MM.1S (cell line): ENCODE measurements at regions not wholly inside any gene's neighbourhood (a gene's known extent, or its start where the extent isn't known, plus 50 kb on each side); places are given as distances from the start of the nearest gene placed in this dataset.

ENCODE experiments used
- DNase-seq: peaks from one replicate; pipeline ENCODE4 v3.0.0-alpha.2; 2015
- H2AFZ ChIP-seq: fragments of 300-600 bp; sonication (generic); 2 replicates; pipeline ENCODE4 v1.6.0; 2016; ENCODE audit warnings: antibody characterized with exemption, low read length
- H3F3A ChIP-seq: fragments of 300-600 bp; sonication (generic); 2 replicates; pipeline ENCODE4 v1.6.1; 2016; ENCODE audit warnings: mild to moderate bottlenecking, antibody characterized with exemption, low read length, moderate library complexity, mixed read lengths; ENCODE audit not compliant: insufficient read depth
- H3K27ac ChIP-seq: fragments of 300-600 bp; sonication (generic); 2 replicates; pipeline ENCODE4 v1.5.1; 2016; ENCODE audit warnings: mild to moderate bottlenecking, low read length
- H3K27me3 ChIP-seq: fragments of 300-600 bp; sonication (generic); replicated peaks from 2 replicates; pipeline ENCODE4 v1.6.0; 2016; ENCODE audit warnings: low read length; ENCODE audit not compliant: insufficient read depth
- H3K36me3 ChIP-seq: fragments of 300-600 bp; sonication (generic); replicated peaks from 2 replicates; pipeline ENCODE4 v1.6.1; 2016; ENCODE audit warnings: mild to moderate bottlenecking, low read length, mixed read lengths; ENCODE audit not compliant: insufficient read depth
- H3K4me1 ChIP-seq: fragments of 300-600 bp; sonication (generic); 2 replicates; pipeline ENCODE4 v1.6.1; 2016; ENCODE audit warnings: low read length, mixed read lengths
- H3K4me2 ChIP-seq: fragments of 300-600 bp; sonication (generic); 2 replicates; pipeline ENCODE4 v1.6.0; 2016; ENCODE audit warnings: low read depth, low read length
- H3K4me3 ChIP-seq: fragments of 300-600 bp; sonication (generic); 2 replicates; pipeline ENCODE4 v1.5.1; 2016; ENCODE audit warnings: low read length, mixed read lengths
- H3K79me2 ChIP-seq: fragments of 300-600 bp; sonication (generic); 2 replicates; pipeline ENCODE4 v1.6.1; 2016; ENCODE audit warnings: mixed run types, low read length, mixed read lengths
- H3K9ac ChIP-seq: fragments of 300-600 bp; sonication (generic); 2 replicates; pipeline ENCODE4 v1.6.1; 2016; ENCODE audit warnings: low read length, mixed read lengths
- H3K9me2 ChIP-seq: fragments of 300-600 bp; sonication (generic); replicated peaks from 2 replicates; pipeline ENCODE4 v1.6.1; 2016; ENCODE audit warnings: mild to moderate bottlenecking, low read length, mixed read lengths; ENCODE audit not compliant: insufficient read depth
- H3K9me3 ChIP-seq: fragments of 300-600 bp; sonication (generic); replicated peaks from 2 replicates; pipeline ENCODE4 v1.6.1; 2016; ENCODE audit warnings: mild to moderate bottlenecking, low read length, mixed read lengths; ENCODE audit not compliant: insufficient read depth
- H4K20me1 ChIP-seq: fragments of 300-600 bp; sonication (generic); 2 replicates; pipeline ENCODE4 v1.6.1; 2016; ENCODE audit warnings: mild to moderate bottlenecking, low read length, moderate library complexity, mixed read lengths; ENCODE audit not compliant: insufficient read depth
- EZH2 ChIP-seq: fragments of 300-600 bp; sonication (generic); optimal IDR thresholded peaks from 2 replicates; pipeline ENCODE3; 2017; ENCODE audit warnings: low read depth, mild to moderate bottlenecking, antibody characterized with exemption, low read length, mixed read lengths
- EZH2phosphoT487 ChIP-seq: fragments of 300-600 bp; sonication (generic); IDR thresholded peaks from 2 replicates; pipeline ENCODE4 v1.6.1; 2018; ENCODE audit warnings: antibody characterized with exemption, low read length
- TF ChIP-seq, protein P1 (sequence below): fragments of 300-600 bp; sonication (generic); IDR thresholded peaks from 2 replicates; pipeline ENCODE4 v1.5.1; 2016; ENCODE audit warnings: antibody characterized with exemption, low read length, mixed read lengths

- Histone ChIP-seq H3K27ac (no peak overlapping the region), H3K27me3 (no peaks in the 10 kb centered on the region), H3K9me2 (no peaks in the 10 kb centered on the region), H4K20me1 (no peaks in the 10 kb centered on the region), H3K9ac (no peak overlapping the region), H3K4me3 (no peak overlapping the region), H3K79me2 (no peaks in the 10 kb centered on the region), H3K36me3 (no peaks in the 10 kb centered on the region), H3K4me1 (no peaks in the 10 kb centered on the region), H2AFZ (no peak overlapping the region), H3K9me3 (no peaks in the 10 kb centered on the region), H3F3A (no peaks in the 10 kb centered on the region), H3K4me2 (no peak overlapping the region)
- TF ChIP-seq, protein P1, sequence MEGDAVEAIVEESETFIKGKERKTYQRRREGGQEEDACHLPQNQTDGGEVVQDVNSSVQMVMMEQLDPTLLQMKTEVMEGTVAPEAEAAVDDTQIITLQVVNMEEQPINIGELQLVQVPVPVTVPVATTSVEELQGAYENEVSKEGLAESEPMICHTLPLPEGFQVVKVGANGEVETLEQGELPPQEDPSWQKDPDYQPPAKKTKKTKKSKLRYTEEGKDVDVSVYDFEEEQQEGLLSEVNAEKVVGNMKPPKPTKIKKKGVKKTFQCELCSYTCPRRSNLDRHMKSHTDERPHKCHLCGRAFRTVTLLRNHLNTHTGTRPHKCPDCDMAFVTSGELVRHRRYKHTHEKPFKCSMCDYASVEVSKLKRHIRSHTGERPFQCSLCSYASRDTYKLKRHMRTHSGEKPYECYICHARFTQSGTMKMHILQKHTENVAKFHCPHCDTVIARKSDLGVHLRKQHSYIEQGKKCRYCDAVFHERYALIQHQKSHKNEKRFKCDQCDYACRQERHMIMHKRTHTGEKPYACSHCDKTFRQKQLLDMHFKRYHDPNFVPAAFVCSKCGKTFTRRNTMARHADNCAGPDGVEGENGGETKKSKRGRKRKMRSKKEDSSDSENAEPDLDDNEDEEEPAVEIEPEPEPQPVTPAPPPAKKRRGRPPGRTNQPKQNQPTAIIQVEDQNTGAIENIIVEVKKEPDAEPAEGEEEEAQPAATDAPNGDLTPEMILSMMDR = no peak
- DNase-seq = no peak
Measured at GRCh38 chr9:107898761-107899160, 409.2 kb upstream of the KLF4 start.

DNA sequence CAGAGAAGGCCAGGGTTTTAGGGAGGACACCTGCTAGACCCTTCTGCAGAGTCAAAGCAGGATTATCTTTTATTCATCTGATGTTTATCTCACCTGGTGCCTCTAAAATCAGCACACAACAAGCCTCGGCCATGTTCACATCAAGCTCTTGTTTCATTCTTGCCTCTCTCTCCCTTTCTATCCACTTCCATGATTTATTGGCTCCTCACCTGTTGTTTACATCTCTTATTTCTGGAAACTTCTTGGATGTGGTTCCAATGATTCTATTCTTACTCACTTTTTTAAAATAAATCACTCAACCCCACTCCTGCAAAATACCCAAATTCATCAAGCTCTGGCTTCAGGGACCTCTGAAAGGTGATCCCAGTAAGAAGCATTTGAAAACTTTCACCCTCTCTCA lies 407.0 kb upstream of the KLF4 start:
- H4K20me1 ChIP-seq = no peaks in the 10 kb centered on the region
- no peak overlapping the region for H3K27ac ChIP-seq
- H3K4me3 ChIP-seq = no peak overlapping the region
- no peaks in the 10 kb centered on the region for H3K9me2 ChIP-seq
- H3K4me1 ChIP-seq = no peaks in the 10 kb centered on the region
- DNase-seq = no peak
- H3K4me2 ChIP-seq = no peak overlapping the region
- TF ChIP-seq EZH2phosphoT487 (no peak), EZH2 (no peak)
- TF ChIP-seq, protein P1 = no peak
- H3K27me3 ChIP-seq = no peaks in the 10 kb centered on the region
- H3K9me3 ChIP-seq = no peaks in the 10 kb centered on the region
- no peaks in the 10 kb centered on the region for H3F3A ChIP-seq
- H3K79me2 ChIP-seq = no peaks in the 10 kb centered on the region
- no peaks in the 10 kb centered on the region for H3K36me3 ChIP-seq
- no peak overlapping the region for H2AFZ ChIP-seq
- H3K9ac ChIP-seq = no peak overlapping the region

- Histone ChIP-seq H3K27me3 (no peaks in the 10 kb centered on the region), H3K9me2 (no peaks in the 10 kb centered on the region), H3K27ac (no peak overlapping the region), H3K79me2 (no peaks in the 10 kb centered on the region), H3K4me1 (no peaks in the 10 kb centered on the region), H3K36me3 (no peaks in the 10 kb centered on the region), H3F3A (no peaks in the 10 kb centered on the region), H4K20me1 (no peaks in the 10 kb centered on the region), H3K9ac (no peak overlapping the region), H2AFZ (no peak overlapping the region), H3K9me3 (no peaks in the 10 kb centered on the region), H3K4me2 (no peak overlapping the region), H3K4me3 (no peak overlapping the region)
- DNase-seq = no peak
- no peak for TF ChIP-seq EZH2
- no peak for TF ChIP-seq EZH2phosphoT487
Measured at GRCh38 chr9:107895501-107896001, 406.0 kb upstream of the KLF4 start.

DNA sequence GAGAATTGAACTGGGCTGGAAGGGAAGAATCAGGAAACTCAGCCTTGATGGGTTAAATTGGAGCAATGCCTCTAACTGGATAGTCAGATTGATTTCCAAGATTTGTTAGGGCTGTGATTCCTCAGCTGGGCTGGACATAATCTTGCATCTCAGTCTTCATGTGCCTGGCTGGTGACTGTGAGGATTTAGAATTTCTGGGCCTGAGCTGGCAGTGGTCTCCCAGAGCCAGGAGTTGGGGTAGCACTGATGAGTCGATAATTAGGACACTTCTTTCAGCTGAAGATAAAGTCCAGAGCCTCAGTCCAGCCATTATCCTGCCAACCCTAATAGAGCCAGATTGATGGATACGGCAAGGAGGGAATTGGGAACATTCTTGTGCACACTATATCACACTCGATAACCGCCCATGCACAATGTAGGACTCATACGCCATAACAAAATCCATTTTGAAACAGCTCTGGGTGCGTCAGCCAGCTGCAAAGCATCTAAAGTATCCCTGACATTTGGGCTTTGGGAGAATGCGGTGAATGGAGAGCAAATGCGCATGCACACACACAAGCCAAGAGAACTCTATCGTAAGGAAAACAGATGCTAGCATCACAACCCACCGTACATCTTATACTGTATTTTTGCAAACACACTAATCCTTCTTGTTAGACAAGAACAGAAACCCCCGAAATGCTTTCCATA lies 405.1 kb upstream of the KLF4 start:
- Histone ChIP-seq H3K79me2 (no peaks in the 10 kb centered on the region), H3K9me3 (no peaks in the 10 kb centered on the region), H3K36me3 (no peaks in the 10 kb centered on the region), H4K20me1 (no peaks in the 10 kb centered on the region), H3K9ac (no peak overlapping the region), H3K27me3 (no peaks in the 10 kb centered on the region), H3K27ac (no peak overlapping the region), H3K4me2 (no peak overlapping the region), H3F3A (no peaks in the 10 kb centered on the region), H2AFZ (no peak overlapping the region), H3K4me3 (no peak overlapping the region), H3K9me2 (no peaks in the 10 kb centered on the region), H3K4me1 (no peaks in the 10 kb centered on the region)
- DNase-seq = no peak
- TF ChIP-seq, protein P1 = no peak
- TF ChIP-seq EZH2phosphoT487 (no peak), EZH2 (no peak)
